MM.1S (cell line): ENCODE measurements at regions not wholly inside any gene's neighbourhood (a gene's known extent, or its start where the extent isn't known, plus 50 kb on each side); places are given as distances from the start of the nearest gene placed in this dataset.

ENCODE experiments used
- DNase-seq: peaks from one replicate; pipeline ENCODE4 v3.0.0-alpha.2; 2015
- H2AFZ ChIP-seq: fragments of 300-600 bp; sonication (generic); 2 replicates; pipeline ENCODE4 v1.6.0; 2016; ENCODE audit warnings: antibody characterized with exemption, low read length
- H3F3A ChIP-seq: fragments of 300-600 bp; sonication (generic); 2 replicates; pipeline ENCODE4 v1.6.1; 2016; ENCODE audit warnings: mild to moderate bottlenecking, antibody characterized with exemption, low read length, moderate library complexity, mixed read lengths; ENCODE audit not compliant: insufficient read depth
- H3K27ac ChIP-seq: fragments of 300-600 bp; sonication (generic); 2 replicates; pipeline ENCODE4 v1.5.1; 2016; ENCODE audit warnings: mild to moderate bottlenecking, low read length
- H3K27me3 ChIP-seq: fragments of 300-600 bp; sonication (generic); replicated peaks from 2 replicates; pipeline ENCODE4 v1.6.0; 2016; ENCODE audit warnings: low read length; ENCODE audit not compliant: insufficient read depth
- H3K36me3 ChIP-seq: fragments of 300-600 bp; sonication (generic); replicated peaks from 2 replicates; pipeline ENCODE4 v1.6.1; 2016; ENCODE audit warnings: mild to moderate bottlenecking, low read length, mixed read lengths; ENCODE audit not compliant: insufficient read depth
- H3K4me1 ChIP-seq: fragments of 300-600 bp; sonication (generic); 2 replicates; pipeline ENCODE4 v1.6.1; 2016; ENCODE audit warnings: low read length, mixed read lengths
- H3K4me2 ChIP-seq: fragments of 300-600 bp; sonication (generic); 2 replicates; pipeline ENCODE4 v1.6.0; 2016; ENCODE audit warnings: low read depth, low read length
- H3K4me3 ChIP-seq: fragments of 300-600 bp; sonication (generic); 2 replicates; pipeline ENCODE4 v1.5.1; 2016; ENCODE audit warnings: low read length, mixed read lengths
- H3K79me2 ChIP-seq: fragments of 300-600 bp; sonication (generic); 2 replicates; pipeline ENCODE4 v1.6.1; 2016; ENCODE audit warnings: mixed run types, low read length, mixed read lengths
- H3K9ac ChIP-seq: fragments of 300-600 bp; sonication (generic); 2 replicates; pipeline ENCODE4 v1.6.1; 2016; ENCODE audit warnings: low read length, mixed read lengths
- H3K9me2 ChIP-seq: fragments of 300-600 bp; sonication (generic); replicated peaks from 2 replicates; pipeline ENCODE4 v1.6.1; 2016; ENCODE audit warnings: mild to moderate bottlenecking, low read length, mixed read lengths; ENCODE audit not compliant: insufficient read depth
- H3K9me3 ChIP-seq: fragments of 300-600 bp; sonication (generic); replicated peaks from 2 replicates; pipeline ENCODE4 v1.6.1; 2016; ENCODE audit warnings: mild to moderate bottlenecking, low read length, mixed read lengths; ENCODE audit not compliant: insufficient read depth
- H4K20me1 ChIP-seq: fragments of 300-600 bp; sonication (generic); 2 replicates; pipeline ENCODE4 v1.6.1; 2016; ENCODE audit warnings: mild to moderate bottlenecking, low read length, moderate library complexity, mixed read lengths; ENCODE audit not compliant: insufficient read depth
- CTCF ChIP-seq: fragments of 300-600 bp; sonication (generic); IDR thresholded peaks from 2 replicates; pipeline ENCODE4 v1.5.1; 2016; ENCODE audit warnings: antibody characterized with exemption, low read length, mixed read lengths
- EZH2 ChIP-seq: fragments of 300-600 bp; sonication (generic); optimal IDR thresholded peaks from 2 replicates; pipeline ENCODE3; 2017; ENCODE audit warnings: low read depth, mild to moderate bottlenecking, antibody characterized with exemption, low read length, mixed read lengths
- EZH2phosphoT487 ChIP-seq: fragments of 300-600 bp; sonication (generic); IDR thresholded peaks from 2 replicates; pipeline ENCODE4 v1.6.1; 2018; ENCODE audit warnings: antibody characterized with exemption, low read length

GRCh38 chr7:52685333-52685732 is 350.1 kb upstream of the POM121L12 start:
- Histone ChIP-seq H2AFZ (no peak overlapping the region), H3K9me3 (no peaks in the 10 kb centered on the region), H3K9me2 (no peaks in the 10 kb centered on the region), H3K27ac (no peak overlapping the region), H3K36me3 (no peaks in the 10 kb centered on the region), H3K4me2 (no peak overlapping the region), H3K4me1 (no peaks in the 10 kb centered on the region), H3K9ac (no peak overlapping the region), H3K27me3 (no peaks in the 10 kb centered on the region), H3K79me2 (no peaks in the 10 kb centered on the region), H3F3A (no peaks in the 10 kb centered on the region), H3K4me3 (no peak overlapping the region), H4K20me1 (no peaks in the 10 kb centered on the region)
- no peak for DNase-seq
- TF ChIP-seq CTCF (no peak), EZH2phosphoT487 (no peak), EZH2 (no peak)

GRCh38 chr7:52684388-52684787 is 351.0 kb upstream of the POM121L12 start:
- TF ChIP-seq EZH2phosphoT487 (no peak), EZH2 (no peak), CTCF (no peak)
- no peak overlapping the region for H3K4me2 ChIP-seq

GRCh38 chr7:52682993-52683392 is 352.4 kb upstream of the POM121L12 start:
- no peaks in the 10 kb centered on the region for H3K36me3 ChIP-seq
- no peaks in the 10 kb centered on the region for H3K9me3 ChIP-seq
- H3K79me2 ChIP-seq, result no peaks in the 10 kb centered on the region
- no peaks in the 10 kb centered on the region for H3K9me2 ChIP-seq
- H3F3A ChIP-seq, result no peaks in the 10 kb centered on the region
- H3K4me2 ChIP-seq, result no peak overlapping the region
- no peak for TF ChIP-seq EZH2phosphoT487
- TF ChIP-seq CTCF, result no peak
- no peak for TF ChIP-seq EZH2
- H3K9ac ChIP-seq, result no peak overlapping the region
- H3K4me1 ChIP-seq, result no peaks in the 10 kb centered on the region
- no peak overlapping the region for H2AFZ ChIP-seq
- no peak overlapping the region for H3K4me3 ChIP-seq
- H4K20me1 ChIP-seq, result no peaks in the 10 kb centered on the region
- no peaks in the 10 kb centered on the region for H3K27me3 ChIP-seq
- H3K27ac ChIP-seq, result no peak overlapping the region
- DNase-seq, result no peak

More at GRCh38 chr7:52684388-52684787, 351.0 kb upstream of the POM121L12 start:
- H3K9me2 ChIP-seq, result no peaks in the 10 kb centered on the region
- H3K9ac ChIP-seq, result no peak overlapping the region
- H3K4me3 ChIP-seq, result no peak overlapping the region
- no peaks in the 10 kb centered on the region for H3F3A ChIP-seq
- no peaks in the 10 kb centered on the region for H3K36me3 ChIP-seq
- H2AFZ ChIP-seq, result no peak overlapping the region
- no peaks in the 10 kb centered on the region for H3K27me3 ChIP-seq
- H3K9me3 ChIP-seq, result no peaks in the 10 kb centered on the region
- no peak overlapping the region for H3K27ac ChIP-seq
- H3K79me2 ChIP-seq, result no peaks in the 10 kb centered on the region
- H4K20me1 ChIP-seq, result no peaks in the 10 kb centered on the region
- no peaks in the 10 kb centered on the region for H3K4me1 ChIP-seq
- DNase-seq, result no peak
